Left colon (tissue), 2 donors: ENCODE measurements at regions not wholly inside any gene's neighbourhood (a gene's known extent, or its start where the extent isn't known, plus 50 kb on each side); places are given as distances from the start of the nearest gene placed in this dataset.
"Not testable (repeated sequence)": the region's sequence is repeated elsewhere in the genome, so short reads cannot be mapped to it uniquely, and the experiment has no call there.

Experiments
- ATAC-seq: fragments of 200-7000 bp; cut with Tn5 transposase; one replicate; pipeline ENCODE4 v1.9.1; 2020; ENCODE audit warnings: mild to moderate bottlenecking, moderate library complexity
- DNase-seq, 2 donors: peaks; one replicate each; pipeline ENCODE4 v3.0.0-alpha.2; 2020
- intact Hi-C, 2 donors: fragments of 100-400 bp; cut with DNase I in 1 of 2; cut with micrococcal nuclease in 1 of 2; formaldehyde crosslinking; loops; one replicate each; pipeline versions ENCODE4 v1.11.2 to v1.14.0; 2022; cut with DNase I, micrococcal nuclease
- donor health status: DM: no; HTN: no; CAD: no.
- donor health status: DM: yes; HTN: yes; CAD: no.

DNA sequence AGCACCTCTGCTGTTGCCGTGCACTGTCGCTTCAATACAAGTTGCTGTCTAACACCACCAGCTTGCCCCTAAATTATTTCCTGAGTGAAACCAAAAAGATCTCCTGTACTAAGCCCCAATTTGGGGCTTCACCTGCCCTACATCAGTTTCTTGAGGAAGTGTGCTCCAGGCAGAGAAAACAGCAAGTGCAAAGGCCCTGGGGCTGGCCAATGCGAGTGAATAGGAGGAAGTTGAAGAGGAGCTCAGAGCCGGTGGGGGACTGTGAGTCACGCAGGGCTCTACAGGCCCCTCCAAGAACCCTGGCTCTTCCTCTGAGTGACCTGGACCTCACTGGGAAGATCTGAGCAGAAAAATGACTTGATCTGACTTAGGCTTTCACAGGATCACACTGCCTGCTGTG is 117.2 kb downstream of the IPO8 start:
- DNase-seq = no peak
- no peak for ATAC-seq
- intact Hi-C loops = no loop called here

DNA sequence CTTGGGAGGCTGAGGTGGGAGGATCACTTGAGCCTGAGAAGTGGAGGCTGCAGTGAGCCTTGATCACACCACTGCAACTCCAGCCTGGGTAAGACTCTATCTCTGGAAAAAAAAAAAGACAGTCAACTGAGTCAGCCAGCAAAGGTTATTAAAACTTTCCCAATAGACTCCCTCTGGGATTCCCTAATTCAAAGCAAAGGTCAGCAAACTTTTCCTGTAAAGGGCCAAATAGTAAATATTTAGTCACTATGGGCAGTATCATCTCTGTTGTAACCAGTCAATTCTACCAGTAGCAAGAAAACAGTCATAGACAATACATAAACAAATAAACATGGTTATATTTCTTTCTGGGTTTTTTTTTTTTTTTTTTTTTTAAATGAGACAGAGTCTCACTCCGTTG is 122.5 kb downstream of the IPO8 start:
- no peak for ATAC-seq
- intact Hi-C loops = no loop called here
- DNase-seq = no peak

DNA sequence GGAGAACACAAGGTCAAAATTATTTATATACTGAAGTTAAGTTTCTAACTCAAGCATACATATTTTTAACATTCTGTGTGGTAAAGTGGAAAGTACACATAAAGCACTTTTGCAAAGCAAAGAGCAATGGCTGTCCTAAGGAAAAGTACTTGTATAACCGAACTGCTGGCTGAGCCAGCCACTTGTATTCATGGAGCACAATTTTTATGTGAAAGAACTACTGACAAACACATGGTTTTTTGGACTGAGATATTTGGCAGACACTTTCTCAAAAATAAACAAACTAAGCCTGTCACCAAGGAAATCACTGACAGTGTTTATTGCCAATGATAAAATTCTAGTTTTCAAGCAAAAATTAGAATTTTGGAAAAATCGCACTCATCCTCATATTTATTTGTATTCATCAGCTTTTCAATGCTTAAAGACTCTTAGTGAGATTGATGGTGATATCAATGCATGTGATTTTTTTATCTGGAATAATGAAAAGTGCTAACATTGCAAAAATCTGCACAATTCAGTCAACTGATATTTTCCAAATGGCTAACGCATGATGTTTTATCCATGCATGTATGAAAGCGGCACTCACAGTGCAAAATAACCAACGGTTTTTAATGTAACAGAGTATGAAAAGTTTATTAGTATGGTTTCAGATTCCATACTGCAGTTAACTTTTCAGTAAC is 125.3 kb downstream of the IPO8 start:
- intact Hi-C loops = no loop called here
- no peak for ATAC-seq
- DNase-seq = no peak

DNA sequence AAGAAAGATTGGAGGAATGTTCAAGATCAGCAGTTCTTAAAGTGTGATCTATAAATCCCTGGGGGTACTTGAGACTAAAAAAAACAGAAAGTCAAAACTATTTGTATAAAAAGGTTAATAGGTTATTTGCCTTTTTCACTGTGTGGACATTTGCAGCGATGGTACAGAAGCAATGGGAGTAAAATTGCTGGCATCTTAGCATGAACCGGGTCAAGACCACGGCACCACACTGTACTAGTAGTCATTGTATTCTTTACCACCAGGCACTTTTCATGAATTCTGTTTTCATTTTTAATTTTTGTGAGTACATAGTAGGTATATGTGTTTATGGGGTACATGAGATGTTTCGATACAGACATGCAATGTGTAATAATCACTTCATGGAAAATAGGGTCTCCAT is 126.2 kb downstream of the IPO8 start:
- ATAC-seq (no peak), DNase-seq (no peak)
- intact Hi-C loops = no loop called here

DNA sequence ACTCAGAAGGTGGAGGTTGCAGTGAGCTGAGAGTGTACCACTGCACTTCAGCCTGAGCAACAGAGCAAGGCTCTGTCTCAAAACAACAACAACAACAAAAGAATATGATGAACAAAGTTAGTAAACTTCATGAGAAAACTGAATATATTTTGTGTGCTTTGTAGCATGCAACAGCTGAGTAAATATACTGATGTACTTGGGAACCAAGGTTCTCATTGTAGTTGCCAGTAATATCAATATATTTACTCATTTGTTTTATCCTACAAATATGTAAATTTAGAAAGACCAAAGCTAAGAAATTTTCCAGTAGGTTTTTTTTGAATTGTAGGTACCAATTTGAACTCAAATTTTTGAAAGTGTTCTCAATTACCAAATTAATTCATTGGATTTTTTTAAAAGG is 127.2 kb downstream of the IPO8 start:
- no peak for DNase-seq
- intact Hi-C loops = no loop called here
- no peak for ATAC-seq

DNA sequence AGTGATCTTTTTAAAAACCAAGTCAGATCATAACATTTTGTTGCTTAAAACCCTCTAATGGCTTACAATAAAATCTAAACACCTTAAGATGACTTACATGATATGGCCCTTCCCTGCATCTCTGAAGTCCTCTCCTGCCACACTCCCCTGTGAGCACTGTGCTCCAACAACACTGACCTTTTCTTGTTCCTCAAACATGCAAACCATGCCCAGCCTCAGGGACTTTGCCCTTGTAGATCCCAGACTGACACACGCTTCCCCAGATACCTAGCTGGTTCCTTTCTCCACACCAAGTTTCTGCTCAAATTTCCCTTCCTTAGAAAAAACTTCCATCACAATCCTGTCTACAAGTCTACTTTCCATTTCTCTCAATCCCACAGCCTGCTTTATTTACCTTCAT is 128.6 kb downstream of the IPO8 start:
- ATAC-seq (no peak), DNase-seq (no peak)
- intact Hi-C loops = no loop called here

DNA sequence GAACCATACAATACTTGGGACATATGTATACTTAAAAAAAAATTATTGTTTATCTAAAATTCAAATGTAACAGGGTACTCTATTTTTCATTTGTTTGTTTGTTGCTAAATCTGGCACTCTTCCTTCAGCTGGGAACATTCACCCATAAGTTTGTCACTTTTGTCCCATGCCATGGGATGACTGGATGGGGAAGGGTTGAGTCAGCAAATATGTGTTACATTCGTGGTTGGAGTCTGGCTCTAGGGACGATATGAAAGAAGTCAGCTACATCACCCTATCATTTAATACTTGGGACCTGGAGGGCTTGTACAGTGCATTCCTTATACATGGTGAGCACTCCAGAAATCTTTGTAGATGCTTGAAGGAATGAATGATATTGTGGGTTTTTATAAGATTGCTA is 131.3 kb downstream of the IPO8 start:
- ATAC-seq = no peak
- intact Hi-C loops = no loop called here
- no peak for DNase-seq

DNA sequence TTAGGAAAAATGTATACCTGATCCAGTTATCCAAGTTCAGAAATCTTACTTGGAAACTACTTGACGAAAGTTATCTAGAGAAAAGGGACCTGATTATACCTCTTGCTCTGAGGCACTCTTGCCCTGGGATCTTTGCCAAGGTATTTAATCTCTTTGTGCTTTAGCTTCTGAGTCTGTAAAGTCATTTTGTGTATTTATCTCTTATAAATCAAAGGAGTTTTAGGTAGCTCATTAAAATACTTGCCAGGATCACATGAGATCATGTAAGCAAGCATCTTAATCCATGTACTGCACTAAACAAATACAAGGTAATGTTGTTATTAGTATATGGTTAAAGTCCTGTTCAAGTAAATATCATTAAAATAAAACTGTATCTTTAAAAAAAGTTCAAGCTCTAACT is 147.5 kb downstream of the IPO8 start:
- intact Hi-C loops = no loop called here
- no peak for ATAC-seq
- DNase-seq = no peak

DNA sequence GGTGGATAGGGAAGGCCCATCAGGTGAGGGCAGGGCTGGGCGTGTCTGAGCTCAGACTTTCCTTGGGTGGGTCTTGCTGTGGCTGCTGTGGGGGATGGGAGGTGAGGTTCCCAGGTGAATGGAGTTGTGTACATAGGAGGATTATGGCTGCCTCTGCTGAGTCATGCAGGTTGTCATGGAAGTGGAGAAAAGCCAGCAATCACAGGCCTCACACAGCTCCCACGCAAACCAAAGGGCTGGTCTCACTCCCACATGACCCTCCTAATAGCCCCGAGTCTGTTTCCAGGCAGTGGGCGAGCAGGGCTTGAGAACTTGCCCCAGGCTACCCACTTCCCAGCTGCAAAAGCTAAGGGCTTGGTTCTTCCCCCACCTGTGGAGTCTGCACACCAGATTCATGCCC is 149.5 kb downstream of the IPO8 start:
- peak; percentile 19 to 29 for DNase-seq
- intact Hi-C loops = no loop called here
- no peak for ATAC-seq

DNA sequence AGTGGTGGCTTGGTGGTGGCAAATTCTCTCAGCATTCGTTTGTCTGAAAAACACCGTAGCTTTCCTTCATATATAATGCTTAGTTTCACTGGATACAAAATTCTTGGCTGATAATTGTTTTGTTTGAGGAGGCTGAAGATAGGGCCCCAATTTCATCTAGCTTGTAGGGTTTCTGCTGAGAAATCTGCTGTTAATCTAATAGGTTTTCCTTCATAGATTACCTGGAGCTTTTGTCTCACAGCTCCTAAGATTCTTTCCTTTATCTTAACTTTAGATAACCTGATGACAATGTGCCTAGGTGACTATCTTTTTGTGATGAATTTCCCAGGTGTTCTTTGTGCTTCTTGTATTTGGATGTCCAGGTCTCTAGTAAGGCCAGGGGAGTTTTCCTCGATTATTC is 151.0 kb downstream of the IPO8 start:
- DNase-seq, ATAC-seq, intact Hi-C loops: not testable (repeated sequence)

DNA sequence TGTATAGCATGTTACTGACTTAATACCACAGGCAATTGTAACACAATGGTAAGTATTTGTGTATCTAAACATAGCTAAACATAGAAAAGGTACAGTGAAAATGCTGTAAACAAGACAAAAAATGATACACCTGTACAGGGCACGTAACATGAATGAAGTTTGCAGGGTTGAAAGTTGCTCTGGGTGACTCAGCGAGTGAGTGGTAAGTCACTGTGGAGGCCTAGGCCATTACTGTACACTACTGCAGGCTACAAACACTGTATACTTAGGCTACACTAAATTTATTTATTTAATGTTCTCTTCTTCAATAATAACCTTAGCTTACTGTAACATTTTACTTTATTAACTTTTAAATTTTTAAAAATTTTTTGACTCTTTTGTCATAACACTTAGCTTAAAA is 158.4 kb downstream of the IPO8 start:
- no peak for DNase-seq
- no peak for ATAC-seq
- intact Hi-C loops = no loop called here

DNA sequence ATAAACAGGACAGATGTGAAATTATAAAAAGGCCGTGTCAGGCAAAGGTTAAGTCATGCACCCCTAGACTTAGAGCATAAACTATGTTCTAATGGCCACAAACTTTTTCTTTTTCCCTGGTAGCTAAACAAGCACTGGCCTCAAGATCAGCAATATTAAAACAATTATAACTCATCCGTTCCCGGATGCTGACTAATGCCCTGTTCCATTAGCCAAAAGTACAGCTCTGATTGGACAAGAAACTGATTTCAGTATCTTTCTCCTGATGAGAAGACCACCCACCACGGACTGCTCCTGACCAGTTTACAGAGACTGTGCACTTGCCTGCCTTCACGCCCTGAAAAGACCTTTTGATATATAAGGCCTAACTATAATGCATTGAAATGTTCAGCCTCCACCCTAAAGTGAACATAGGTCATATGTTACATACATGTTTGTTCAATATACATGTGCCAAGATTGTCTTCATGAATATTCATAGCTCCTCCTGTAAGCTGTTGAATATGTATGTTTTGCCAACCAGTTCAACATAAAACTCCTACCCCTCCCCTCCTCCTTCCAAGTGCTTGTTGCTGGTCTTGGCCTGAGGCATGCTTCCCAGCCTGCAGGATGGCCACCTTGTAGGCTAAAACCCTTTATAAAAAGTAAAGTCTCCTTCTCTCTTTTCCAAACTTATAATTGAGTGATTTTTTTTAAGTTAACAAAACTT is 162.0 kb downstream of the IPO8 start:
- intact Hi-C loops = no loop called here
- ATAC-seq (no peak), DNase-seq (no peak)

DNA sequence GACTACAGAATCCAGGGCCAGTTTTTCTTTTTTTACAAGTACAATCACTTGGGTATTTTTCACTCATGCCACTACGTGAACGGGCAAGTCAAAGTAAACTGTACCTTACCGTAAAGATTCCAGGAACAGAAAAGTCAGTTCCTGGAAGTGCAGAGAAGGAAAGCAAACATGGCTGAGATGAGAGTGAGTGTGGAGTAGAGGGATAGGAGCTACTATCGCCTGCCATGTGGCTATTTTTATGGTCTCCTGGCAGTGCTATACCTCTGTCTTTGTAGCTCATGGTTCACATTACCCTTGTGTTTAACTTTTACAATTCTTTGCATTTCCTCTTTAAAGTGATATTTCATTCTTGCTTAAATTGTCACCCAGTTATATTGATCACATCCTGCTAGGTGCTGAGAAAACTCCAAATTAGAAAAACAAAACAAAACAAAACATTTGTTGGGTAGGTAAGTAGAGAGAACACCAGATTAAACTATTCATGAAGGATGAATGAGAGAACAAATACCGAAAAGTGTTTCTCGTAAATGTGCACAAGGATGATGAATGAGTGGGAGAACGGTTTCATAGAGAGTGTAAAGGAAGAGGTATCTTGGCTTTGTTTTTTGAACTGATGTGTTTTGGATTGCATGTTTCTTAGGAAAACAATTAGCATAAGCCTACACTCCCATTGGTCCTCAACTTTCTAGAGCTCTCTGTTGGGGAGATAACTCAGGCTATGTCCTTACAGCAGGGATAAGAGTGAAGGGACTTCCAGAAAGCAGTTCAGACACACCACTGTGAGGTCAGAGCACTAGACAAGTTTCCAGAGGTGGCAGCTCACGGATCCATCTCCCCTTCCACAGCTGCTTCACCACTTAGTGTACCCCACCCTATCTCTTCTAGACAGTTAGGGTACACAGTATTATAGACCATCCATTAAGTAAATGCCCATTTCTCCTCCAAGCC is 163.7 kb downstream of the IPO8 start:
- intact Hi-C loops = no loop called here
- no peak for DNase-seq
- ATAC-seq = no peak

DNA sequence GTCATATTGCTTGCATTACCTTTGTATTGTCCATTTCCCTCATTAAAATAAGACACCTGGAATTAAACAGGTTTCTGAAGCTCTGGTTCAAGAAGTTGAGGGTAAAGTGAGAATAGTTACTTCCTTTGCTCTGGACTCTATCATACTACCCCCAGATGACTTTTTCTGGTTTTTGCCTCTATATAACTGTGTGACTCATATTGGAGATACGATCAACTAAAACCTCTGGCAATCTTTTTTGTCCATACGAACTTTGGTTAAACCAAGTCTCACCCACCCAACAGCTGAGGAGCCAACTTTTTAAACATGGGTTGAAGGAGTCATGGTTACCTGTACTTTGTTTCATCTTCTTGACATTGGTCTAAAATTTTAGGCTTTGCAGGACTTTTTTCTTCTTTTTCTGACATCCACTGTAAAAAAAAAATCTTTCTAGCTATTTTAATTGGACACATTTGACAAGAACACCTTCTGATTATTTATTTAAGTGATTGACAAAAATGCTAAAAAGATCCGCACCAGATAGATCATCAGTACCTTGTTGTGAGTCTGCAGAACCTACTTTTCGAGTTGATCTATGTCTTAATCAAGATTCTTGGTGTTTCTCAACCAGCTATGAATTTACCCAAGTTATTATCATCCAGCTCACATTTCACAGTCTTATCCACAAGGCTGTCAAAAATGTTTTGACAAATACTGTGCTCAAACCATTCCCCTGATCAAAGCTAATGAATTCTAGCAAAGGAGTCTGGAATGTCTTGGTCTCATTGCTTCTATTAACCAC is 166.0 kb downstream of the IPO8 start:
- no peak for DNase-seq
- intact Hi-C loops = no loop called here
- ATAC-seq = no peak

DNA sequence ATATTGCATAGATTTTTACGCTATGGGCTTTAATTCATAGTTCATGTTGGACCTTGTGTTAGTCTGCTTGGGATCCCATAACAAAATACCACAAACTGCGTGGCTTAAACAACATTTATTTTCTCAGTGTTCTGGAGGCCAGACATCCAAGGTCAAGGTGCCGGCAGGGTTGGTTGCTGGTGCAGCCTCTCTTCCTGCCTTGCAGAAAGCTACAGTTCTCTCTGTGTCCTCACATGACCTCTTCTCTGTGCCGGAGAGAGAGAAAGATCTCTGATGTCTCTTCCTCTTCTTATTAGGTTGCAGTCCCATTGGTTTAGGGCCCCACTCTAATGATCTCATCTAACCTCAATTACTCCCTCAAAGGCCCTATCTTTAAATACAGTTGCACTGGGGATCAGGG is 170.5 kb downstream of the IPO8 start:
- no peak for DNase-seq
- ATAC-seq = no peak
- intact Hi-C loops = no loop called here

DNA sequence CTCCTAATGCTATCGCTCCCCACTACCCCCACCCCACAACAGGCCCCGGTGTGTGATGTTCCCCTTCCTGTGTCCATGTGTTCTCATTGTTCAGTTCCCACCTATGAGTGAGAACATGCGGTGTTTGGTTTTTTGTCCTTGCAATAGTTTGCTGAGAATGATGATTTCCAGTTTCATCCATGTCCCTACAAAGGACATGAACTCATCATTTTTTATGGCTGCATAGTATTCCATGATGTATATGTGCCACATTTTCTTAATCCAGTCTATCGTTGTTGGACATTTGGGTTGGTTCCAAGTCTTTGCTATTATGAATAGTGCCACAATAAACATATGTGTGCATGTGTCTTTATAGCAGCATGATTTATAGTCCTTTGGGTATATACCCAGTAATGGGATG is 175.4 kb downstream of the IPO8 start:
- DNase-seq, ATAC-seq, intact Hi-C loops: not testable (repeated sequence)

DNA sequence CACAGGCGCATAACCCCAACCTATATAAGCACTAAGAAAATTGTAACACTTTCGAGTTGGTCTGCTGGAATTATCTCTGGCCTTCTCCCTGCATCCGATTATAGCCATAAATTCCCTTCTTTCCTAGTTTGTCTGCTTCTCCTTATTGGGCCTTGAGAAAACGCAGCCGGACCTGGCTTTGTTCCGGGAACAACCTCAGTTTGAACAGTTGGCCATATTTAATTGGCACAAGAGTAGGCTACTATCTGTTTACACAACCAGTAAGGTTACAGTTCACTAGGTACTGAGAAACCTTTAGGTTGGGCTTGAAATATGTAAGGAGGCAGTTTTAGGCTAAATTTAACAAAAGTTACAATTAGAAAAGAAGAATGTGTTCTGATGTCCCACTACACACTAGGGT is 176.1 kb downstream of the IPO8 start:
- intact Hi-C loops = no loop called here
- ATAC-seq (no peak), DNase-seq (no peak)

DNA sequence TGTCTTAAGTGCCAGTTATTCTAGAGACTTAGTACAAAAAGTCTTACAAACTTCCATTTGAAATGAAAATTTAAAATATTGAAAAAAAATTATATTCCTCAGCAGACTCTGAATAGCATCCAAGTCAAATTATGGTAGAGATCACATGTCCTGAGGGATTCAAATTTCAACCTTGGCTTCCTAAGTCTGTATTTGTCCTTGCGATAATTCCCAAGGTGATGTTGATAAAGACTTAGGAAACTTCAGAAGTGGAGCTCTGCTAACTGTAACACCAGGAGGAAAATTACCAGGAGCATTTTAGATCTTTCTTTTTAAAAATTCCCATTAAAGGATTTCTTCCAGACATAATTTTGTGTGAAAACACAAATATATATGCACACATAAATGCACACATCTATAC is 178.3 kb downstream of the IPO8 start:
- ATAC-seq (no peak), DNase-seq (no peak)
- intact Hi-C loops = no loop called here

DNA sequence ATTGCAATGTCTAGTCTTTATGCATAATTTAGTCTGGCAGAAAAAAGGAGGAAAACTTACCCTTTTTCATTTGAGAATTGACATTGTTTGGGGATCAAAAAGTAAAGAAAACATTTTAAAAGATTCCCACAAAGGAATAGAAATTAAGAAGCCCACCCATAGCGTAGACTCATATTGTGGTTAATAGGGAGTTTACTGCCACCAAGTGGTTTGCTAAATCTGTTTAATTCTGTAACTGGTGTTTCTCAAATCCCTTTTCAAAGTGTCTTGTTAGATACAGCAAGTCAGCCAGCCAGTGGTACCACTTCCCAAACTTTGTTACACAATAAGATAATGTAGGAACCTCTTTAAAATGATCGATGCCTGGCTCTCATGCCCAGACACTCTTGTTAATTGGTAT is 180.3 kb downstream of the IPO8 start:
- ATAC-seq (no peak), DNase-seq (no peak)
- intact Hi-C loops = no loop called here
